Fibroblast of pulmonary artery (primary cell): ENCODE measurements at regions not wholly inside any gene's neighbourhood (a gene's known extent, or its start where the extent isn't known, plus 50 kb on each side); places are given as distances from the start of the nearest gene placed in this dataset.

Experiments
- DNase-seq: peaks from one replicate; pipeline ENCODE4 v3.0.0-alpha.2; 2010; ENCODE audit warnings: low read depth
- H3K4me3 ChIP-seq: replicated peaks from 2 replicates; pipeline ENCODE4 v1.5.1; 2011; ENCODE audit warnings: low read depth, mild to moderate bottlenecking, control low read depth, low read length, moderate library complexity
- TF ChIP-seq, protein P1 (sequence below): IDR thresholded peaks from 2 replicates; pipeline ENCODE4 v1.5.1; 2011; ENCODE audit warnings: mild to moderate bottlenecking, control low read depth, low read length, inconsistent platforms; ENCODE audit errors: missing control alignments

DNA sequence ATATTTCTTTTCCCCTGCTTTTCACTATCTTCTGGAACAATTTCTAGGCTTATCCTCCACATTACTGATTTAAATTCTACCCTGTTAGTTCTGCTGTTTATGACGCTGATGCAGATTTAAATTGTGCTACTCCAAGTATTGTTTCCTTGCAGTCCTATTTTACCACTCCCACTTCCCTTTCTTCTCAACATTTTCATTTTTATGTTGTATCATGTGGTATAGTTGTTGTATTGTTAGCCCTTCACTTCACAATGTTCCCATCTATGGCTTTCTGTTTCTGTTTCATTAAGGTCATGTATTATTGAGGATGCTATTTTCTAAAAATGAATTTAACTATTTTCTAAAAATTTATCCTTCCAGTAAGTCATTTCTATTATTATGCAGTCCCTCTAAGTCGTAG lies 254.4 kb downstream of the NDUFS4 start:
- H3K4me3 ChIP-seq: no peak overlapping the region
- no peak for DNase-seq
- TF ChIP-seq, protein P1, sequence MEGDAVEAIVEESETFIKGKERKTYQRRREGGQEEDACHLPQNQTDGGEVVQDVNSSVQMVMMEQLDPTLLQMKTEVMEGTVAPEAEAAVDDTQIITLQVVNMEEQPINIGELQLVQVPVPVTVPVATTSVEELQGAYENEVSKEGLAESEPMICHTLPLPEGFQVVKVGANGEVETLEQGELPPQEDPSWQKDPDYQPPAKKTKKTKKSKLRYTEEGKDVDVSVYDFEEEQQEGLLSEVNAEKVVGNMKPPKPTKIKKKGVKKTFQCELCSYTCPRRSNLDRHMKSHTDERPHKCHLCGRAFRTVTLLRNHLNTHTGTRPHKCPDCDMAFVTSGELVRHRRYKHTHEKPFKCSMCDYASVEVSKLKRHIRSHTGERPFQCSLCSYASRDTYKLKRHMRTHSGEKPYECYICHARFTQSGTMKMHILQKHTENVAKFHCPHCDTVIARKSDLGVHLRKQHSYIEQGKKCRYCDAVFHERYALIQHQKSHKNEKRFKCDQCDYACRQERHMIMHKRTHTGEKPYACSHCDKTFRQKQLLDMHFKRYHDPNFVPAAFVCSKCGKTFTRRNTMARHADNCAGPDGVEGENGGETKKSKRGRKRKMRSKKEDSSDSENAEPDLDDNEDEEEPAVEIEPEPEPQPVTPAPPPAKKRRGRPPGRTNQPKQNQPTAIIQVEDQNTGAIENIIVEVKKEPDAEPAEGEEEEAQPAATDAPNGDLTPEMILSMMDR: no peak

DNA sequence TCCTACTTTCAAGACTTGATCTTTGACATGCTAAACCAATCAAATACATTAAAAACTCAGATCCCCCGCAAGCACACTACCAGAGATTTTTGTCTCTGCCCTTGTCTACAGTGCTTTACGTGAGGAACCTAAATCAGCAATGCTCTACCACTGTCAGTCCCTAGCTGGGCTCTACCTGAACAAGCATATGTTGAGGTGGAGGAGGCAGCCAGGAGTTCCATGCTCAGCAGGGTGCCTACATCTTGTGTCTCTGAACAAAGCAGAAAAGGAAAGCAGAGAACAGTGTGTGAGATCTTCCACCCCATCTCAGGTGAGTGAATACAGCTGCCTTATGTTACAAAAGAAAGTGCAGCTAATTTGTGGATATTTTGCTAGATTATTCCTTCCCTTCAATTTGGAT lies 255.0 kb downstream of the NDUFS4 start:
- no peak for DNase-seq
- TF ChIP-seq, protein P1: no peak
- no peak overlapping the region for H3K4me3 ChIP-seq

DNA sequence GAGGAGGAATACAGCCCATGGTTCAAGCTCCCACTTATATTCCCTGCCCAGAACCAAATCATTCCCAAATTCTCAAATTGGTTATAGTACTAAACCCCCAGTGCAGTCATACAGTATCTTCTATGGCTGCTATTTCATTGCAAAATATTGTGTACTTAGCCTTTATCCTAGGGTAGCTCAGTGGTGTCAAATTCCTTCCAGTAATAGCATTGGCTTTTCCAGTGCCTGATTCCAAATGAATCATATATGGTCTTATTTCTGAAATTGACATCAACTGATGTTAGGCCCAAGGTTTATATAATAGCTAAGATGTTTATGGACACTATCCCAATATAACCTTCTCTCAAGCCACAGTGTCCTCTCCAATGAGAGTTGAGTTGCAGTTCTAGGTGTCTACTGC lies 256.7 kb downstream of the NDUFS4 start:
- TF ChIP-seq, protein P1: no peak
- H3K4me3 ChIP-seq: no peak overlapping the region
- no peak for DNase-seq

DNA sequence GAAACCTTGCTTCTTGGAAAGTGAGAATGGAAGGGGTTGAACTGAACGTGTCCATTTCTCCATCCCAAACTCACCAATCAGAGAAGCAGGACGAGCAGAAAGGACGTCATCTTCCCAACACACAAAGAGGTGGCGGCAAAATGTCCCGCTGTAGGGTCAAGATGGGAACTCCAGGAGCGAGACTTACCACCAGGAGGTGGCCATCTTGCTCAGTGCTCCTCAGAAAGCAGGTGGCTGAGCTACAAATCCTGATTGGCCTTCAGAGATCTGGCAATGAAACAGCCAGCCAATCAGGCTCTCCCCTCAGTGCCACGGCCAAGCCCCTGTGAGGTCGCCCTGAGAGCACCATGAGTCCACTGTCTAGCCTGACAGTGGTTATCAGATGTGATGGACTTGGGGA lies 259.0 kb downstream of the NDUFS4 start:
- no peak overlapping the region for H3K4me3 ChIP-seq
- DNase-seq: no peak
- TF ChIP-seq, protein P1: no peak

DNA sequence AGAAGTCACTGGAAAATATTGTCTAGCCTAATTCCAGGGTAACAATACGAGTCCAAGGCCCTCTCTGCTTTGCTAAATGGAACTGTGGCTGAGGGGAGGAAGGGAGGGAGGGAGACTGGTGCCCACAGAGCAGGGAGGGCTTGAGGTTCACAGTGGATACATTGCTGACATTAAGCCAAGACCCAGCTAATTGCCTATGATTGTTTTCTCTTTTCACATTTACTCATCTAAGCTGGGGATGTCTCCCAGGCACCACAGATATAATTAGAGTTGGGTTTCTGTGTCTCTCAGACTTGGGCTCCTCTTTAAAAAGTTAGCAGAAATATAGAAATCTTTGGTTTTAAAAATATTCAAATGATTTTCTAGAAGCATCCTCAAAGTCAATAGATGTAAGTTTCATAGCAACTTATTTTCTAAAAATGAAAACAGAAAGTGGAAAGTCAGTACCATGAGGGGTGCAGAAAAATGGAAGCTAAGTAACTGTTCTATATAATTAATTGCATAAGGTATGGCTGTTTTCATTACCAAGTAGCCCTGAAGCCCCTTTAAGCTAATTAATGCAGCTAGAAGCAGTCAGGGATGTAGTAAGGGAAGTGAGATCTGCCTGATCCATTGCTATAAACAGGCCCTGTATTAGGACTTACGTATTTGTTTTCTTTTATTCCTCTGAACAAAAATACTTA lies 259.8 kb downstream of the NDUFS4 start:
- TF ChIP-seq, protein P1: no peak
- H3K4me3 ChIP-seq: no peak overlapping the region
- DNase-seq: no peak

DNA sequence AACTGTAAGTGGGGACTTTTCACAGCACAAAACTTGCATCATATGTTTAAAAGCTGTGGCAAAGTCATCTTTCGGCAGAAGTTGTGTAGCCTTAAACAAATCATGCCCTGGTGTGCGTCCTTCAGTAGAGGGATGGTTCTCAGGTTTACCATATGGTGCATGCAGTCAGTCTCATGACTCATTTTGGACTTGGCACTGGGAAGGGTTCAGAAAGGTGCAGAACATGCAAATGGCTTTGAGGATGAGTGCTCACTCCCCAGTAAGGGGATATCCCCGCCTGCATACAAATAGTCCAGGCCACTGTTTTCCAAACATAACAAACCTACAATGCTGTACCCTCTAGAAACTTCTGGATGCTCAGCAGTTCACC lies 260.3 kb downstream of the NDUFS4 start:
- no peak overlapping the region for H3K4me3 ChIP-seq
- DNase-seq: no peak
- TF ChIP-seq, protein P1: no peak

DNA sequence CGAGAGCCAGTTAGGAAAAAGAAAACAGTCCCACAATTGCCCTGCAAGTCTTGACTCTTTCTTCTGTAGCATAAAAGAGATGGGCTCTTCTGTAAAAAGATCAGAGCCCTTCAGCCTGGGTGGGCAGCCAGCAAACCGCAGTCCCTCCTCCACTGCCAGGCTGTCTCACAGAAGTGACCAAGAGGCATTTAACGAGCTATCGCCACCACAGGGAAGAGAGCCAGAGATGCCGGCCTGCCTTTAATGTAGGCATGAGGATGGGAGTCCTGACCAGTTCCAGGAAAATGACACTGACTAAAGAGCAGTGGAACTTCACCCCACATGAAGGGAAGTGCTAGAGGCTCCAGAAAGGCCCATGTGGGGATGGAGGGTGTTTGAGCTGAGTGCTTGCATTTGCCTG lies 264.6 kb downstream of the NDUFS4 start:
- H3K4me3 ChIP-seq: no peak overlapping the region
- TF ChIP-seq, protein P1: no peak
- DNase-seq: no peak
